HAP-1 (cell line): ENCODE measurements at regions not wholly inside any gene's neighbourhood (a gene's known extent, or its start where the extent isn't known, plus 50 kb on each side); places are given as distances from the start of the nearest gene placed in this dataset.
A peak's percentile ranks its signal among the peaks of the same experiment; 100 is the strongest.

Experiments
- DNase-seq, 2 experiments: peaks; one replicate each; pipeline ENCODE4 v3.0.0-alpha.2; 2016 to 2020; ENCODE audit warnings: low spot score in 2 of 2
- H3K27me3 ChIP-seq: fragments of 250-450 bp; sonication (Bioruptor Pico); 2 replicates; pipeline ENCODE4 v1.5.1; 2020; ENCODE audit warnings: low read depth, mild to moderate bottlenecking, moderate library complexity
- H3K36me3 ChIP-seq: fragments of 250-450 bp; sonication (Bioruptor Pico); replicated peaks from 2 replicates; pipeline ENCODE4 v1.5.1; 2020; ENCODE audit warnings: mild to moderate bottlenecking
- H3K4me1 ChIP-seq: fragments of 250-450 bp; sonication (Bioruptor Pico); 2 replicates; pipeline ENCODE4 v1.5.1; 2020; ENCODE audit warnings: mild to moderate bottlenecking
- H3K4me3 ChIP-seq: fragments of 250-450 bp; sonication (Bioruptor Pico); 2 replicates; pipeline ENCODE4 v1.5.1; 2020; ENCODE audit warnings: mild to moderate bottlenecking, moderate library complexity
- H3K9me3 ChIP-seq: fragments of 250-450 bp; sonication (Bioruptor Pico); 2 replicates; pipeline ENCODE4 v1.5.1; 2020; ENCODE audit warnings: mild to moderate bottlenecking, moderate library complexity
- in situ Hi-C: fragments of 300-500 bp; cut with MboI; formaldehyde crosslinking; loops from 3 replicates; pipeline ENCODE4 v1.14.3; 2020; ENCODE audit warnings: low sequenced_read_pairs, inconsistent platforms, mixed read lengths

DNA sequence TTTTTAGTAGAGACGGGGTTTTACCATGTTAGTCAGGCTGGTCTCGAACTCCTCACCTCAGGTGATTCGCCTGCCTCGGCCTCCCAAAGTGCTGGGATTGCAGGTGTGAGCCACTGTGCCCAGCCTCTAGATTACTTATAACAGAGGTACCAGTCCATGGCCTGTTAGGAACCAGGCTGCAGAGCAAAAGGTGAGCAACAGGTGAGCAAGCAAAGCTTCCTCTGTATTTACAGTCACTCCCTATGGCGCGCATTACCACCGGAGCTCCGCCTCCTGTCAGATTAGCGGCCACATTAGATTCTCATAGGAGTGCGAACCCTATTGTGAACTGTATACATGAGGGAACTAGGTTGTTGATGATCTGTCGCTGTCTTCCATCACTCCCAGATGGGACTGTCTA, 178.0 kb upstream of the SALL4 start:
- Histone ChIP-seq H3K27me3 (no peaks in the 10 kb centered on the region), H3K4me1 (peaks cover 14% of the 10 kb centered on the region), H3K36me3 (no peaks in the 10 kb centered on the region), H3K4me3 (no peak overlapping the region), H3K9me3 (no peaks in the 10 kb centered on the region)
- in situ Hi-C loops, result no loop called here
- no peak for DNase-seq

DNA sequence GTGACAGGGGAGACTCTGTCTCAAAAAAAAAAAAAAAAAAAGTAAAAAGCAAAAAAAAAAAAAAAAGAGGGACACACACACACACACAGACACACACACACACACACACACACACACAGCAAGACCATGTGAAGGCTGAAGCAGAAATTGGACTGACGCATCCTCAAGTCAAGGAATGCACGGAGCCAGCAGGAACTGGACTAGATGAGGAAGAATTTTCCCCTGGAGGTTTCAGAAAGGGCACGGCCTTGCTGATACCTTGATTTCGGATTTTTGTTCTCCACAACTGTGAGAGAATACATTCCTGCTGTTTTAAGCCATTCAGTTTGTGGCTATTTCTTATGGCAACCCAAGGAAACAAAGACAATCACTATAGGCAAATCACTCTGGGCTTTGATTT, 176.9 kb upstream of the SALL4 start:
- no peak for DNase-seq
- Histone ChIP-seq H3K4me3 (no peak overlapping the region), H3K9me3 (no peaks in the 10 kb centered on the region), H3K36me3 (no peaks in the 10 kb centered on the region), H3K27me3 (no peaks in the 10 kb centered on the region), H3K4me1 (peaks cover 4% of the 10 kb centered on the region; the same call in 1 of the 2 replicates)
- in situ Hi-C loops, result no loop called here

DNA sequence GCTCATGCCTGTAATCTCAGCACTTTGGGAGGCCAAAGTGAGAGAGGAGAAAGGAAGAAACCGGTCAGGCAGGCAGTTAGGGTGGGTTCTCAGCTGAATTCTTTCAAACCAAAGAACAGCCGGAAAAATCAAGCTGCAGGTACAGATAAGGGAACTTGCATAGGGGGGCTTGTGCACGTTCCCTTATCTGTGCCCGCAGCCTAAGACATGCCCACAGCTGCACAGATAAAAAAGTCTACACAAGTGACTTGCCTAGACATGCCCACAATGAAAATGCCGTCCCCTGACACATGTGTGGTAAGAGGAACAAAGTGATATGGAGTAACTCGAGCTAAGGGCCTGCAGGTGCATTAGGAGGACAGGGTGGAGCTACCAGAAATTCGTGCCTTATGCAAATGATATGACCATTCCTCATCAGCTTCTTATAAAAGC, 175.8 kb upstream of the SALL4 start:
- H3K36me3 ChIP-seq, result no peaks in the 10 kb centered on the region
- H3K4me3 ChIP-seq, result no peak overlapping the region
- no peaks in the 10 kb centered on the region for H3K27me3 ChIP-seq
- in situ Hi-C loops, result no loop called here
- peaks cover 4% of the 10 kb centered on the region; the same call in 1 of the 2 replicates for H3K4me1 ChIP-seq
- H3K9me3 ChIP-seq, result no peaks in the 10 kb centered on the region
- no peak for DNase-seq

DNA sequence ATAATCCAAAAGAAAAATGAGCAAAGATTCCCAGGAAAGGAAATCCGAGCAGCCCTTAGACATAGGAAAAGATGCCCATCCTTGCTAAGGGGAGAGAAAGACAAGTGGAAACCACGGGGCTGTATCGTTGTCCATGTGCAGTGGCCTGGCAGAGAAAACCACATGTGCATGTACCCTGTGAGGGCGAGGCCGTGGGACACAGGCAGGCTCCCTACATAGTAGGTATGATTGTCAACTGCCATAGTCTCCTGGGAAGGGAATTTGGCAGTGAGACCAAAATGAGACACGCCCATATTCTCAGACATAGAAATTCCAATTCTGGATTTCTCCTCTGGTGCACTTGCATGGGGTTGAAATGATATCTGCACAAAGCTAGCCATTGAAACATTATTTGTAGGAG, 169.7 kb upstream of the SALL4 start:
- Histone ChIP-seq H3K9me3 (no peaks in the 10 kb centered on the region), H3K27me3 (no peaks in the 10 kb centered on the region), H3K4me3 (no peak overlapping the region), H3K4me1 (no peaks in the 10 kb centered on the region), H3K36me3 (no peaks in the 10 kb centered on the region)
- no peak for DNase-seq
- in situ Hi-C loops, result no loop called here

DNA sequence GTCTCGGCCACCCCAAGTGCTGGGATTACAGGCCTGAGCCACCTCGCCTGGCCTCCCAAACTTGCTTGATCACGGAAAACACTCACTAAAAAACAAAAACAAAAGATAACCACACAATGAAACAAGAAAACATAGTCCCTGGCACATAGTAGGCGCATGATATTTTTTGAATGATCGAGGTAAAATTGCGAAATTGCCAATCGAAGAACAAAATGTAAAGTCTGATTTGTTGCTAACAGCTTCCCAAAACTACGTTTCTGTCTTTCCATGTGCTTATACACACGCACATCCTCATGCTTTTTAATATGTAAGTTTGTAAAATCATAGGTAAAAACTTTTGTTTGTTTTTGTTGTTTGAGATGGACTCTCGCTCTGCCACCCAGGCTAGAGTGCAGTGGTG, 168.5 kb upstream of the SALL4 start:
- Histone ChIP-seq H3K4me1 (peaks cover 2% of the 10 kb centered on the region), H3K36me3 (no peaks in the 10 kb centered on the region), H3K4me3 (no peak overlapping the region), H3K27me3 (no peaks in the 10 kb centered on the region), H3K9me3 (no peaks in the 10 kb centered on the region)
- in situ Hi-C loops, result no loop called here
- DNase-seq, result no peak

DNA sequence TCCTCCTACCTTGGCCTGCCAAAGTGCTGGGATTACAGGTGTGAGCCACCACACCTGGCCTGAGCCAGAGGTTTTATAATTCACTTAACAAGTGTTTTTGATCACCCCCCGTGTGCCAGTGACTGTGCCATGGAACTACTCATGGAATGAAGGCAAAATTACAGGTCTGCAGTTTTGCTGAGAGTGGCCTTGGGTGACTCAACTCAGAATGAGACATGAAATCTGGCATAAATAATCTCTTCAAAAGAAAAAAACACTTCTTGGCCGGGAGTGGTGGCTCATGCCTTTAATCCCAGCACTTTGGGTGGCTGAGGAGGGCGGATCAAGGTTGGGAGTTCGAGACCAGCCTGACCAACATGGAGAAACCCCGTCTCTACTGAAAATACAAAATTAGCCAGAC, 166.9 kb upstream of the SALL4 start:
- H3K4me1 ChIP-seq, result peaks cover 2% of the 10 kb centered on the region
- in situ Hi-C loops, result no loop called here

DNA sequence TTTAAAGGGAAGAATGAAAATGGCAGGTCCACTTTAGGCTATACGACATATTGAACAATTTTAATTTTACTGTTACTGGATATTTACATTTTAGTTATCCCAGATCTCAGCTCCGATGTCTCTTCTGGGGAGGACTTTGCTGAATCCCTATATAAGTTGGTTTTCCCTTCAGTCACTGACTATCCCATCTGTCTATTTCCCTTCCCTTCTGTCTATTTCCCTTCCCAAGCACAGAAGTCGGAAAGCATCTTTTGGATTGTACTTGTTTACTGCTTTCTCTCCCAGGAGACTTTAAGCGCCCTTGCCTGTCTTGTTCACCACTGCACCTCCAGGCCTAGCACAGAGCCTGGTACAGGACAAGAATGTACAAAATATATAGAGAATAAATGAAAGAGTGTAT, 165.8 kb upstream of the SALL4 start:
- no peak for DNase-seq
- peaks cover 6% of the 10 kb centered on the region for H3K4me1 ChIP-seq
- no peaks in the 10 kb centered on the region for H3K9me3 ChIP-seq
- in situ Hi-C loops, result no loop called here
- no peak overlapping the region for H3K4me3 ChIP-seq
- no peaks in the 10 kb centered on the region for H3K27me3 ChIP-seq
- H3K36me3 ChIP-seq, result no peaks in the 10 kb centered on the region

More for the DNA sequence above, 166.9 kb upstream of the SALL4 start:
- Histone ChIP-seq H3K9me3 (no peaks in the 10 kb centered on the region), H3K4me3 (no peak overlapping the region), H3K36me3 (no peaks in the 10 kb centered on the region), H3K27me3 (no peaks in the 10 kb centered on the region)
- DNase-seq, result no peak

DNA sequence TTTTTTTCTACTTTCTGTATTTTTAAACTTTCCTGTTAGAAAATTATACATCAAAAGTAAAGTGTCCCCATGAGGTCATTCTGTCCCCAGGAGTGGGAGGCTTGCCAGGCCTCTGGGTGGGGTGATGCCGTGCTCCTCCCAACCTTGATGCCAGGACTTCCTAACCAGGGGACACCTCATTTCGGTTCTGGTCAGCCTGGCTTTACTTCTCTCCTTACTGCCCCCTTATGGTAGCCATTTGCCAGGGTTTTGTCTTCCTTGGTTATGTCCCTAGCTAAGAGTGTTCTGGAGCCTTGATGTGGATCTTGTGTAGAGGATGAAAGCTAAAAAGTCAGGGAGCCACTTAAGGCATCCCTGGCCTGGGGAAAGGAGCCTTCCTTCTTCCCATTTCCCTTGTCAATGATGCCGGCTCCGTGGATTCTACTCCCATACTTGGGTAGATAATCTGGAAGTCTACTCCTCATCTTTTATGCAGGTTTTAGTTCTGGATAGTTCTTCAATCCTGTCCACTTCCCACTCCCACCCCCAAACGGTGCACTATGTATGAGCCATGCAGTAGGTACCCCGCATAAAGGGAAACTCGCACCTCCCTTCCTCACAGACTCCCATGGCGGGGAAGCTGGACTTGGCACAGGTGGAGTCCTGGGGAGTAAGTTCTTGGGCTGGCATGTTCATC, 164.1 kb upstream of the SALL4 start:
- H3K9me3 ChIP-seq, result no peaks in the 10 kb centered on the region
- no peaks in the 10 kb centered on the region for H3K27me3 ChIP-seq
- H3K36me3 ChIP-seq, result no peaks in the 10 kb centered on the region
- H3K4me1 ChIP-seq, result peaks cover 18% of the 10 kb centered on the region
- in situ Hi-C loops, result no loop called here
- no peak overlapping the region for H3K4me3 ChIP-seq
- DNase-seq, result peak; percentile 69 to 84

DNA sequence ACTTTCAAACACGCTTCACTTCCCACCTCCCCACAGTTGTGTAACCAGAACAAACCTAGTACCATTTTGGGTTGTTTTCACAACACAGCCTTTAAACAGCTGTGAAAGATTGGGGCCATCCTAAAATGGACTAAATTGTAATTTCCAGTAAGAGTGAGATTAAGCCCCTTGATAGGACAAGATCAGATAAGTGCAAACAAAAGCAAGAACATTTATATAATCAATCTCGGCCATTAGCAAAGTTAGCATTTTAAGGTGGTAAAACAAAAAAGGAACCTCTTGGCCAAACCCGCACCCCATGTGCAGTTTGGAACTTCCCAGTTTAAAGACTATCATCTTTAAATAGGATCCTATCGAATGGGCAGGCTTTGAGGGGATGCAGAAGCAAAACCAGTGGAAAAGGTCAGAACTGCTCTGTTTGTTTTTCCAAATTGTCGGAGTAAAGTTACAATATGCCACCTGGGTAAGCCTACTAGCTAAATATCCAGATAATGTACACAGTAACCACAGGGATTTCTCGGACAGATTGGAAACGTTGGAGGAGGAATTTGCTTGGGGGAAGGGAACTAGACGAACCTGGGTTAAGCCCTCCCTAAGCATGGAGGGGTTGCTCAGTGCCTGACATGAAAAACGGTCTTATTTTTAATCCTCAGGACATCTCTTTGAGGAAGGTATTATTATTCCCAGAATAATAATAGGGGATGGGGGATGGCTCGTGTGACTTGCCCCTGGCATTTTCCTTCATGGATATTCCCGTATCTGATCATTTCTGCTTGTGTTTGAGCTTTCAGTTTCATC, 159.8 kb upstream of the SALL4 start:
- no peaks in the 10 kb centered on the region for H3K27me3 ChIP-seq
- no peaks in the 10 kb centered on the region for H3K36me3 ChIP-seq
- in situ Hi-C loops, result no loop called here
- H3K4me1 ChIP-seq, result peaks cover 56% of the 10 kb centered on the region
- no peaks in the 10 kb centered on the region for H3K9me3 ChIP-seq
- peak overlapping the region; percentile 0 for H3K4me3 ChIP-seq
- peak; percentile 82 to 98 for DNase-seq

DNA sequence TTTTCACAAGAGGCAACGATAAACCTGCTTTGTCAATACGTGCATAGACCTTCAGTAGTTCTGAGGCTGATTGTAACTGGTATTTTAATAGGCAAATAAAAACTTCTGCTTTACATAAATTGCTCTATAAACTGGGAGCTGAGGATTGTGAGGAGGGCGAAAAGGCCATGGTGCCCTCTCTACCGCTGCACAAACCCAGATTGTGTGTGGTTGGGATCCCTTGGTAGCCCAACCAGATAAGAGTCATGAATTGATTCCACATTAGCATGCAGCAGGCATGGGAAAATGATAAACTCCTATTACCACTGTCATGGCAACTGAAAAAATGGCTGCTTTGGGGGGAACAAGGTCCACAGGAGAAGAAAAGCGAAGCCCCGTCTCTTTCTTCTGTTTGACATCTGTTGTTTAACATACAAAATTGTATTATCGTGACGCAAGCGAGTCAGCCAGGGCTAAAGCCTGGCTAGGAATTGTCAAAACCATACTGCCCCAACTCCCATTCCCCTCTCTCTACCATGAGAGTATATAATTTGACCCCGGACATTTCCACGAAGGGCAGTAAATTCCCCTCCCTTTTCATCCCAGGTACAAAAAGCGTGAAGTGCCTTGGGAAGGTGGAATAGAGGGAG, 157.8 kb upstream of the SALL4 start:
- in situ Hi-C loops, result no loop called here
- no peak overlapping the region for H3K4me3 ChIP-seq
- no peaks in the 10 kb centered on the region for H3K9me3 ChIP-seq
- H3K27me3 ChIP-seq, result no peaks in the 10 kb centered on the region
- peak; percentile 38 to 59 for DNase-seq
- H3K36me3 ChIP-seq, result no peaks in the 10 kb centered on the region
- peaks cover 57% of the 10 kb centered on the region for H3K4me1 ChIP-seq

DNA sequence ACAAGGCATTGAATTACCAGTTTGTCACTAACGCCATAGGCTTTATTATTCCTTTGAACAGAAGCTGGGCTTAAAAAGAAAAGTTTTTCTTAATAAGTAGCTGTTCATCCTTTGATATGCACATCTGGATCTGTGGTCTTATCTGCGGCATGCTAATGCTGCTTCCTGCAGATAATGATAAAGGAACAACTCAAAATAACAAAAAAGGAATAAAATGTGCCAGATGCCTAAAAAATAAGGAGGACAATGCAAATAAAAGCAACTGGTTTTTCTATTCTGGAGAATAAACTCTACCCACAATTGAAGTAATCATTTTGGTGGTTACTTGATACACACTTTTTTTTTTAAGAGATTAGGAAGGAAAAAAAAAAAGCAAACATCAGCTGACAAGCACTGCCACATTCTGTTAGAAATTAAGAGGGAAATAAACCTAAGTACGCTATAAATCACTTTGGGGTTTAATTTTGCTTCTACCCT, 156.8 kb upstream of the SALL4 start:
- Histone ChIP-seq H3K36me3 (no peaks in the 10 kb centered on the region), H3K4me3 (no peak overlapping the region), H3K9me3 (no peaks in the 10 kb centered on the region), H3K4me1 (peaks cover 57% of the 10 kb centered on the region), H3K27me3 (no peaks in the 10 kb centered on the region)
- peak; percentile 64 to 98 for DNase-seq
- in situ Hi-C loops, result no loop called here

DNA sequence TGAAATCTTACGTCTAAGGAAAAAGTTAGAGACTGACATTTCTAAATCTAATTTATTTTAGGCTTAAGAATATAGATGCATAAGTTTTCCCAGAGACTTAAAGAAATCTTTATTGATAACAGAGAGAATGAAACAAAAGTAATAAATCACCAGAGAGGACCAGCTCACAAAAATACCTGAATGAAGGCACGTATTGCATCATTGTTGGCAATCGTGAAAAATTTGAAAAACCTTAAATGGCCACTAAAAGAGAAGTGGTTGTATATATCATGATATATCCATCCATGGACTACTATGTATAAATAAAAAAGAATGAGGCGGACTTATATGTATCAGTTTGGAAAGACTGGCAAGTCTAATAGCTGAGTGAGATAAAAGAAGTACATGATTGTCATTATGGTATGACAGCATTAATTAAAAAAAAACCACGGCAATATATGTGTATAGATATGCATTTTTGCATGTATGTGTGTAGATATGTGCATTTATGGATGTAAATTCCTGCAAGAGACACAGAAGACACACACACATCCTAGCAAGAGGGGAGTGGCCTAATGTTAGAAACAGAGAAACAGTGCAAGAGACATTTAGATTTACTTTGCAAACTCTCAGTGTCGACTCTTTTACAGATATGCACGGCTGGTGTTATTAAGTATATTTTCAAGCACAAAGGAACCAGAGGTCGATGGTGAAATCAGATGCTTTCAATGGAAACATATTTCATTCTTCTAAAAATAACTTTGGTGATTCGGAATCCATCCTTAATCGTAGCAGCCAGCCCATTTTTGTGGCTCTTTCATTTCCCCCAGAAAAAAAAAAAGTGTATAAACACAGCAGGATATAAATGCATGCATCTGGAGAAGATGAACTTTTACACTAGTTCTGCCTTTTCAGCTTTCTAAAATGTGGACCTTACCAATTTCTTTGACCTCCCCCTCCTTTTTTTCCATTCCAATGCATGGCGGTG, 156.1 kb upstream of the SALL4 start:
- Histone ChIP-seq H3K4me3 (no peak overlapping the region), H3K4me1 (peaks cover 55% of the 10 kb centered on the region), H3K9me3 (no peaks in the 10 kb centered on the region), H3K27me3 (no peaks in the 10 kb centered on the region), H3K36me3 (no peaks in the 10 kb centered on the region)
- DNase-seq, result no peak
- in situ Hi-C loops, result no loop called here

DNA sequence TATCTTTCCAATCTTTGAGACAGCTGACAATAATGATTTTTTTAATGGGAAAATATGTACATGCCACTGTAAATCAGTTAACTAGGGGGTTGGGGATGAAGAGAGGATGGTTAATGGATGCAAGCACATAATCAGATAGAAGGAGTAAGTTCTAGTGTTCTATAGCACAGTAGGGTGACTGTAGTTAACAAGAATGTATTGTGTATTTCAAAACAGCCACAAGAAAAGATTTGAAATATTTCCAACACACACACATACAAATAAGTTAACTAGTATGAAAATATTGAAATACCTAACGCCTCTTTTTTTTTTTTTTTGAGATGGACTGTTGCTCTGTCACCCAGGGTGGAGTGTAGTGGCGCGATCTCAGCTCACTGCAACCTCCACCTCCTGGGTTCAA, 153.4 kb upstream of the SALL4 start:
- no peak overlapping the region for H3K4me3 ChIP-seq
- no peaks in the 10 kb centered on the region for H3K36me3 ChIP-seq
- in situ Hi-C loops, result no loop called here
- no peaks in the 10 kb centered on the region for H3K9me3 ChIP-seq
- H3K27me3 ChIP-seq, result no peaks in the 10 kb centered on the region
- no peak for DNase-seq
- peaks cover 35% of the 10 kb centered on the region for H3K4me1 ChIP-seq
